Upper lobe of left lung (tissue), 4 donors: ENCODE measurements at regions not wholly inside any gene's neighbourhood (a gene's known extent, or its start where the extent isn't known, plus 50 kb on each side); places are given as distances from the start of the nearest gene placed in this dataset.

Source experiments
- EP300 ChIP-seq, 4 donors: sonication (generic); formaldehyde crosslinking; IDR thresholded peaks; one replicate each; pipeline ENCODE4 v1.5.1; 2017; ENCODE audit warnings: antibody characterized with exemption in 4 of 4, control low read depth in 2 of 4
- POLR2A ChIP-seq, 4 donors: fragments of 450-650 bp; IDR thresholded peaks; one replicate each; pipeline ENCODE4 v1.5.1; 2016 to 2017; ENCODE audit warnings: antibody characterized with exemption in 4 of 4, mild to moderate bottlenecking in 2 of 4
- POLR2AphosphoS5 ChIP-seq, 2 donors: sonication (generic); formaldehyde crosslinking; IDR thresholded peaks; one replicate each; pipeline ENCODE4 v1.5.1; 2017; ENCODE audit warnings: antibody characterized with exemption in 2 of 2
- TF ChIP-seq, protein P1 (sequence below), 6 experiments: fragments of 450-650 bp in 4 of 6; fragments of 200-600 bp in 2 of 6; sonication (generic) in 2 of 6; IDR thresholded peaks; one replicate each; pipeline ENCODE4 v1.5.1; 2016 to 2019; ENCODE audit warnings: antibody characterized with exemption in 6 of 6

DNA sequence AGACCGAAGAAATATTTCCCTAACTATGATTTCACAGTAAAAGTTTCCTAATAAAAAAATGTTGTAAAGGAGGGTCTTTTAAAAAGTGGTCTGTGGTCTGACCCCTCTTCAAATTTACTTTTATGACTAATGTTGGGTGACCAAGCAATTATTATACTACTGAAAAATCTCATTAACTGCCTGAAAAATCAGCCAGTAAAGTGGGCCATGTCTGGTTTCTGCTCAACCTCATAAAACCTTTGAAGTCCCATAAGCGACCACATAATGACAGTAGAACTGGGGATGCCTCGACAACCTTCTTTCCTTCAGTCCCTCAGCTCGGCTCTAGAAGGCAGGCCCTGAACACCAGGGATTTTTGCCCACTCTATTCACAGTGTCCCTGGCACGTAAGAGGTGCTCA is 434.3 kb downstream of the EFNB2 start:
- TF ChIP-seq, protein P1, sequence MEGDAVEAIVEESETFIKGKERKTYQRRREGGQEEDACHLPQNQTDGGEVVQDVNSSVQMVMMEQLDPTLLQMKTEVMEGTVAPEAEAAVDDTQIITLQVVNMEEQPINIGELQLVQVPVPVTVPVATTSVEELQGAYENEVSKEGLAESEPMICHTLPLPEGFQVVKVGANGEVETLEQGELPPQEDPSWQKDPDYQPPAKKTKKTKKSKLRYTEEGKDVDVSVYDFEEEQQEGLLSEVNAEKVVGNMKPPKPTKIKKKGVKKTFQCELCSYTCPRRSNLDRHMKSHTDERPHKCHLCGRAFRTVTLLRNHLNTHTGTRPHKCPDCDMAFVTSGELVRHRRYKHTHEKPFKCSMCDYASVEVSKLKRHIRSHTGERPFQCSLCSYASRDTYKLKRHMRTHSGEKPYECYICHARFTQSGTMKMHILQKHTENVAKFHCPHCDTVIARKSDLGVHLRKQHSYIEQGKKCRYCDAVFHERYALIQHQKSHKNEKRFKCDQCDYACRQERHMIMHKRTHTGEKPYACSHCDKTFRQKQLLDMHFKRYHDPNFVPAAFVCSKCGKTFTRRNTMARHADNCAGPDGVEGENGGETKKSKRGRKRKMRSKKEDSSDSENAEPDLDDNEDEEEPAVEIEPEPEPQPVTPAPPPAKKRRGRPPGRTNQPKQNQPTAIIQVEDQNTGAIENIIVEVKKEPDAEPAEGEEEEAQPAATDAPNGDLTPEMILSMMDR (IDR thresholded peaks at IDR 0.05), result no peak
- TF ChIP-seq POLR2A (IDR thresholded peaks at IDR 0.05) (no peak), EP300 (IDR thresholded peaks at IDR 0.05) (no peak), POLR2AphosphoS5 (IDR thresholded peaks at IDR 0.05) (no peak)
